Endodermal cell (in vitro differentiated cells): ENCODE measurements at regions not wholly inside any gene's neighbourhood (a gene's known extent, or its start where the extent isn't known, plus 50 kb on each side); places are given as distances from the start of the nearest gene placed in this dataset.

Experiments
- DNase-seq: peaks from one replicate; pipeline ENCODE4 v3.0.0-alpha.2; 2017
- H3K27ac ChIP-seq: 2 replicates; pipeline ENCODE4 v1.5.1; 2013; ENCODE audit warnings: mild to moderate bottlenecking, low read depth, low read length, moderate library complexity
- H3K27me3 ChIP-seq: 2 replicates; pipeline ENCODE4 v1.6.1; 2013; ENCODE audit warnings: mild to moderate bottlenecking, low read length, moderate library complexity; ENCODE audit not compliant: insufficient read depth, control insufficient read depth, poor library complexity, severe bottlenecking
- H3K36me3 ChIP-seq: 2 replicates; pipeline ENCODE4 v1.7.0; 2013; ENCODE audit warnings: mild to moderate bottlenecking, low read length, moderate library complexity; ENCODE audit not compliant: control insufficient read depth, insufficient read depth
- H3K4me1 ChIP-seq: one replicate; pipeline ENCODE4 v1.7.0; 2013; ENCODE audit warnings: low read length; ENCODE audit not compliant: control insufficient read depth, insufficient read depth
- H3K4me3 ChIP-seq: 2 replicates; pipeline ENCODE4 v1.5.1; 2013; ENCODE audit warnings: mild to moderate bottlenecking, low read length, moderate library complexity
- H3K9ac ChIP-seq: 2 replicates; pipeline ENCODE4 v1.6.1; 2013; ENCODE audit warnings: mild to moderate bottlenecking, low read length, moderate library complexity; ENCODE audit not compliant: poor library complexity, severe bottlenecking; ENCODE audit errors: extremely low read depth
- H3K9me3 ChIP-seq: 2 replicates; pipeline ENCODE4 v1.6.1; 2013; ENCODE audit warnings: mild to moderate bottlenecking, low read length, moderate library complexity; ENCODE audit not compliant: control insufficient read depth
- H3K27ac Mint-ChIP-seq: 2 replicates; pipeline ENCODE4 v1.8.0; 2020; ENCODE audit warnings: mixed read lengths
- H3K27me3 Mint-ChIP-seq: 2 replicates; pipeline ENCODE4 v1.8.0; 2021; ENCODE audit warnings: mild to moderate bottlenecking, mixed read lengths; ENCODE audit not compliant: insufficient read depth
- H3K36me3 Mint-ChIP-seq: 2 replicates; pipeline ENCODE4 v1.8.0; 2020; ENCODE audit warnings: low read depth, mixed read lengths
- H3K4me1 Mint-ChIP-seq: 2 replicates; pipeline ENCODE4 v1.8.0; 2020; ENCODE audit warnings: mixed read lengths
- H3K4me3 Mint-ChIP-seq: 2 replicates; pipeline ENCODE4 v1.8.0; 2020; ENCODE audit warnings: mild to moderate bottlenecking, moderate library complexity, mixed read lengths
- H3K9me3 Mint-ChIP-seq: 2 replicates; pipeline ENCODE4 v1.8.0; 2020; ENCODE audit warnings: mild to moderate bottlenecking, mixed read lengths
- WGBS, 2 experiments: methylation state at CpG; one replicate each; pipeline versions ENCODE4 v1.1.5 to v1.1.7; 2013; ENCODE audit warnings: missing lambda C conversion rate in 2 of 2, mixed read lengths in 1 of 2; ENCODE audit not compliant: insufficient coverage in 1 of 2, insufficient read length in 1 of 2; 5-methylcytosine and 5-hydroxymethylcytosine counted together
- TF ChIP-seq, protein P1 (sequence below): fragments of 200-600 bp; sonication (generic); conservative IDR thresholded peaks from 2 replicates; pipeline ENCODE4 v1.5.0; 2021; ENCODE audit warnings: antibody characterized with exemption, mild to moderate bottlenecking

DNA sequence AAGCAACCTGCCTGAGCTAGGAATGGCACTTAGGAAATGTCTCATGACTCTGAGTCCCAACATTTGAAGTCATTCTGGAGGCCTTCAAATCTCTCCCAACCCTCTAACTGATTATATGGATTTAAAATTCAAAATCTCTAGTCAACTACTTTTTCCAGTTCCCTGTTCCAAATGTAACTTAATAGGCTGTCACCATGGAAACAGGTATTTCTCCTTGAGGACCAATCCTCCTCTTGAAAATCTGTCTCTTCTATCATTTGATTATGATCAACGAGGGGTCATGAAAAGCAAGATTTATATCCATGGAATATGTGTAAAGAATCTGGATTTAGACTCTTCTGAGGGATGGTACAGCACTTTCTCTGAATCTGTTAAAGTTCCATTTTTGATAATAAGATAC, 127.3 kb upstream of the DTNBP1 start:
- Mint-ChIP-seq H3K4me1 (peaks cover 3% of the 10 kb centered on the region), H3K4me3 (no peak overlapping the region), H3K27ac (no peak overlapping the region), H3K9me3 (no peaks in the 10 kb centered on the region), H3K27me3 (peaks cover 3% of the 10 kb centered on the region), H3K36me3 (no peaks in the 10 kb centered on the region)
- WGBS, 2 experiments = 100% methylated on average over 1 of the region's 1 CpG
- Histone ChIP-seq H3K4me3 (no peak overlapping the region), H3K36me3 (no peaks in the 10 kb centered on the region), H3K27ac (no peak overlapping the region), H3K9ac (no peak overlapping the region), H3K9me3 (peaks cover 4% of the 10 kb centered on the region), H3K27me3 (no peaks in the 10 kb centered on the region), H3K4me1 (no peaks in the 10 kb centered on the region)
- TF ChIP-seq, protein P1, sequence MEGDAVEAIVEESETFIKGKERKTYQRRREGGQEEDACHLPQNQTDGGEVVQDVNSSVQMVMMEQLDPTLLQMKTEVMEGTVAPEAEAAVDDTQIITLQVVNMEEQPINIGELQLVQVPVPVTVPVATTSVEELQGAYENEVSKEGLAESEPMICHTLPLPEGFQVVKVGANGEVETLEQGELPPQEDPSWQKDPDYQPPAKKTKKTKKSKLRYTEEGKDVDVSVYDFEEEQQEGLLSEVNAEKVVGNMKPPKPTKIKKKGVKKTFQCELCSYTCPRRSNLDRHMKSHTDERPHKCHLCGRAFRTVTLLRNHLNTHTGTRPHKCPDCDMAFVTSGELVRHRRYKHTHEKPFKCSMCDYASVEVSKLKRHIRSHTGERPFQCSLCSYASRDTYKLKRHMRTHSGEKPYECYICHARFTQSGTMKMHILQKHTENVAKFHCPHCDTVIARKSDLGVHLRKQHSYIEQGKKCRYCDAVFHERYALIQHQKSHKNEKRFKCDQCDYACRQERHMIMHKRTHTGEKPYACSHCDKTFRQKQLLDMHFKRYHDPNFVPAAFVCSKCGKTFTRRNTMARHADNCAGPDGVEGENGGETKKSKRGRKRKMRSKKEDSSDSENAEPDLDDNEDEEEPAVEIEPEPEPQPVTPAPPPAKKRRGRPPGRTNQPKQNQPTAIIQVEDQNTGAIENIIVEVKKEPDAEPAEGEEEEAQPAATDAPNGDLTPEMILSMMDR = no peak
- no peak for DNase-seq

DNA sequence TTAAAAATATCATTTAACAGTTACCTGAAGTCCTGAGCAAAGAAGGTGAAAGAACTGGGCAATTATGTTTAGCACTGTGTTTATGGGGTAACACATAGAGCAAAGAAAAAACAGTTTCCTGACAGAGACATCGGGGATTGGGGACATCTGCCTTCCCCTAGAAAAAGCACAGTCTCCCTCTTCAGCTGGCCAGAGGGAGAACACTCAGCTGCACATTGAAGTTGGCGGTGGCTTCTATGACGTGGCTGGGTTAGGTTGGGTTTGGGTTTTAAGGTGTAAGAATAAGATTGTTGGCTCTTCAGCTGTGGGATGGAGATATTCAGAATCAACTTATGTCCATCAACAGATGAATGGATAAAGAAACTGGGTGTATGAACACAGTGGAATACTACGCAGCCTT, 124.0 kb upstream of the DTNBP1 start:
- no peak overlapping the region for H3K9ac ChIP-seq
- no peak overlapping the region for H3K27ac ChIP-seq
- Mint-ChIP-seq H3K36me3 (no peaks in the 10 kb centered on the region), H3K4me3 (no peak overlapping the region), H3K27me3 (peaks cover 3% of the 10 kb centered on the region), H3K27ac (no peak overlapping the region), H3K4me1 (peaks cover 3% of the 10 kb centered on the region), H3K9me3 (no peaks in the 10 kb centered on the region)
- no peaks in the 10 kb centered on the region for H3K4me1 ChIP-seq
- no peaks in the 10 kb centered on the region for H3K36me3 ChIP-seq
- TF ChIP-seq, protein P1 = no peak
- H3K9me3 ChIP-seq = peaks cover 4% of the 10 kb centered on the region
- DNase-seq = no peak
- no peaks in the 10 kb centered on the region for H3K27me3 ChIP-seq
- WGBS, 2 experiments = 88 to 100% methylated on average over 1 to 4 of the region's 4 CpGs
- H3K4me3 ChIP-seq = no peak overlapping the region

DNA sequence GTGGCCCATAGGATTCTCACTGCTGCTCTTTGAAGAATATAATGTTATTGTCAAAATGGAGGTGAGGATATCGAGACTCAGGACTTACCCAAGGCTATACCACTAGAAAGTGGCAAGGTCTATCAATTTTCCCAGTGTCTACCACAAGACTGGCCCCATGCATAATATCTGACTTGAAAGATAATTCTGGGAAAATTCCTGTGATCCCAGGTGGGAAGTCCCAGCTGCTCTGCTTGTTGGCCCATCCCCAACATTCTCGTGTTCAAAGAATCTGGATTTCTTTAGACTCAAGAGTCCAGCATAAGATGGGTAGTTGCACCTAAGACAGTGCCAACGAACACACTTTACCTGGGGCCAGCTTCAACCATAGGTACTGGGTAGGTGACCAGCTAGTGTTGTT, 120.7 kb upstream of the DTNBP1 start:
- Mint-ChIP-seq H3K4me1 (no peaks in the 10 kb centered on the region), H3K36me3 (no peaks in the 10 kb centered on the region), H3K4me3 (no peak overlapping the region), H3K27ac (no peak overlapping the region), H3K9me3 (no peaks in the 10 kb centered on the region), H3K27me3 (peaks cover 3% of the 10 kb centered on the region)
- H3K4me1 ChIP-seq = no peaks in the 10 kb centered on the region
- no peak overlapping the region for H3K27ac ChIP-seq
- WGBS, 2 experiments = 90 to 100% methylated on average over 2 to 3 of the region's 3 CpGs
- H3K9me3 ChIP-seq = no peaks in the 10 kb centered on the region
- H3K27me3 ChIP-seq = no peaks in the 10 kb centered on the region
- H3K9ac ChIP-seq = no peak overlapping the region
- no peak overlapping the region for H3K4me3 ChIP-seq
- DNase-seq = no peak
- TF ChIP-seq, protein P1 = no peak
- no peaks in the 10 kb centered on the region for H3K36me3 ChIP-seq
